HAP-1 (cell line): ENCODE measurements at regions not wholly inside any gene's neighbourhood (a gene's known extent, or its start where the extent isn't known, plus 50 kb on each side); places are given as distances from the start of the nearest gene placed in this dataset.
A peak's percentile ranks its signal among the peaks of the same experiment; 100 is the strongest.

Experiments used
- DNase-seq, 2 experiments: peaks; one replicate each; pipeline ENCODE4 v3.0.0-alpha.2; 2016 to 2020; ENCODE audit warnings: low spot score in 2 of 2
- H3K27me3 ChIP-seq: fragments of 250-450 bp; sonication (Bioruptor Pico); 2 replicates; pipeline ENCODE4 v1.5.1; 2020; ENCODE audit warnings: low read depth, mild to moderate bottlenecking, moderate library complexity
- H3K36me3 ChIP-seq: fragments of 250-450 bp; sonication (Bioruptor Pico); replicated peaks from 2 replicates; pipeline ENCODE4 v1.5.1; 2020; ENCODE audit warnings: mild to moderate bottlenecking
- H3K4me1 ChIP-seq: fragments of 250-450 bp; sonication (Bioruptor Pico); 2 replicates; pipeline ENCODE4 v1.5.1; 2020; ENCODE audit warnings: mild to moderate bottlenecking
- H3K4me3 ChIP-seq: fragments of 250-450 bp; sonication (Bioruptor Pico); 2 replicates; pipeline ENCODE4 v1.5.1; 2020; ENCODE audit warnings: mild to moderate bottlenecking, moderate library complexity
- H3K9me3 ChIP-seq: fragments of 250-450 bp; sonication (Bioruptor Pico); 2 replicates; pipeline ENCODE4 v1.5.1; 2020; ENCODE audit warnings: mild to moderate bottlenecking, moderate library complexity
- in situ Hi-C: fragments of 300-500 bp; cut with MboI; formaldehyde crosslinking; loops from 3 replicates; pipeline ENCODE4 v1.14.3; 2020; ENCODE audit warnings: low sequenced_read_pairs, inconsistent platforms, mixed read lengths

- peaks cover 9% of the 10 kb centered on the region for H3K9me3 ChIP-seq
- no peaks in the 10 kb centered on the region for H3K36me3 ChIP-seq
- H3K4me3 ChIP-seq = no peak overlapping the region
- peaks cover 7% of the 10 kb centered on the region for H3K4me1 ChIP-seq
- in situ Hi-C loops = no loop called here
- no peak for DNase-seq
- no peaks in the 10 kb centered on the region for H3K27me3 ChIP-seq
These were observed 1944.6 kb downstream of the EFNA5 start for GRCh38 chr5:105726093-105726492.

GRCh38 chr5:105708442-105708841 lies 1962.3 kb downstream of the EFNA5 start:
- Histone ChIP-seq H3K9me3 (no peaks in the 10 kb centered on the region), H3K27me3 (no peaks in the 10 kb centered on the region), H3K4me1 (no peaks in the 10 kb centered on the region), H3K4me3 (no peak overlapping the region), H3K36me3 (no peaks in the 10 kb centered on the region)
- no peak for DNase-seq
- in situ Hi-C loops = no loop called here

DNA sequence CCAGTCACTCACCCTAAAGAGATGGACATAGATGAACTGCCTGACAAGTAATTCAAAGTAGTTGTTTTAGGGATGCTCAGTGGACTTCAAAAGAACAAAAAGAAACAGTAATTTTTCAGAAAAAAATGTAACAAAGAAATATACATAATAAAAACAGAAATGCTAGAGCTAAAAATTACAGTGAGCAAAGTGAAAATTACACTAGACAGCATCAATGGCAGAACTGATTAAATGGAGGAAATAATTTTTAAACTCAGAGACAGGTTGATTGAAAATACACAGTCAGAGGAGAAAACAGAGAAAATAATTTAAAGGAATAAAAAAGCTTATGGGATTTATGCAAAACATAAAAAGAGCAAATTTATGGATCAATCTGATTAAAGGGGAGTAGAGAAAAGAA lies 1968.4 kb downstream of the EFNA5 start:
- H3K4me1 ChIP-seq = no peaks in the 10 kb centered on the region
- in situ Hi-C loops = no loop called here
- H3K9me3 ChIP-seq = no peaks in the 10 kb centered on the region
- H3K36me3 ChIP-seq = no peaks in the 10 kb centered on the region
- H3K4me3 ChIP-seq = no peak overlapping the region
- H3K27me3 ChIP-seq = no peaks in the 10 kb centered on the region
- DNase-seq = no peak

GRCh38 chr5:105696440-105696839 lies 1974.3 kb downstream of the EFNA5 start:
- no peak overlapping the region for H3K4me3 ChIP-seq
- H3K27me3 ChIP-seq = no peaks in the 10 kb centered on the region
- DNase-seq = no peak
- H3K9me3 ChIP-seq = no peaks in the 10 kb centered on the region
- H3K36me3 ChIP-seq = no peaks in the 10 kb centered on the region
- H3K4me1 ChIP-seq = no peaks in the 10 kb centered on the region
- in situ Hi-C loops = no loop called here

- no peak overlapping the region for H3K4me3 ChIP-seq
- H3K36me3 ChIP-seq = no peaks in the 10 kb centered on the region
- H3K4me1 ChIP-seq = no peaks in the 10 kb centered on the region
- no peak for DNase-seq
- H3K27me3 ChIP-seq = no peaks in the 10 kb centered on the region
- in situ Hi-C loops = no loop called here
- no peaks in the 10 kb centered on the region for H3K9me3 ChIP-seq
These were observed 1974.8 kb downstream of the EFNA5 start for GRCh38 chr5:105695941-105696340.

DNA sequence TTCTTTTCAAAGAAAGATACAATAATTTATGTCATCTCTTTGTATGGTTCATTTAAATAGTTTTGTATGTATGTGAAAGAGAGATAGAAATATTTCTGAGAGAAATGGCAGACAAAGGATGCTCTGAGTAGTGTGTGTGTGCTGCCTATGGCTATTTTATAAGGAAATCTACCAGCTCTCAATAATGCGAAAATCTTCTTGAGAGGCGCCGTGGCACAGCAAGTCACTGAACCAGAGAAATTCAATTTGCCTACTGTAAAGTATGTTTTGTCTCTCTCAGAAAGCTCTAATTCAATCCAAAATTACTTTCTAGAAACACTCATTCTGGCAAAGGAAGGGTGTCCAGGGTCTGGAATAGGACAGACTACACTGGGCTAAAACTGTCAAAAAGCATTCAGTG lies 1981.1 kb downstream of the EFNA5 start:
- H3K4me3 ChIP-seq = no peak overlapping the region
- H3K36me3 ChIP-seq = no peaks in the 10 kb centered on the region
- no peak for DNase-seq
- in situ Hi-C loops = no loop called here
- H3K9me3 ChIP-seq = no peaks in the 10 kb centered on the region
- H3K27me3 ChIP-seq = no peaks in the 10 kb centered on the region
- H3K4me1 ChIP-seq = peaks cover 7% of the 10 kb centered on the region

- no peak for DNase-seq
- Histone ChIP-seq H3K27me3 (no peaks in the 10 kb centered on the region), H3K4me1 (peaks cover 7% of the 10 kb centered on the region), H3K36me3 (no peaks in the 10 kb centered on the region), H3K4me3 (no peak overlapping the region), H3K9me3 (no peaks in the 10 kb centered on the region)
- in situ Hi-C loops = no loop called here
These were observed 1982.4 kb downstream of the EFNA5 start for GRCh38 chr5:105688227-105688792.

DNA sequence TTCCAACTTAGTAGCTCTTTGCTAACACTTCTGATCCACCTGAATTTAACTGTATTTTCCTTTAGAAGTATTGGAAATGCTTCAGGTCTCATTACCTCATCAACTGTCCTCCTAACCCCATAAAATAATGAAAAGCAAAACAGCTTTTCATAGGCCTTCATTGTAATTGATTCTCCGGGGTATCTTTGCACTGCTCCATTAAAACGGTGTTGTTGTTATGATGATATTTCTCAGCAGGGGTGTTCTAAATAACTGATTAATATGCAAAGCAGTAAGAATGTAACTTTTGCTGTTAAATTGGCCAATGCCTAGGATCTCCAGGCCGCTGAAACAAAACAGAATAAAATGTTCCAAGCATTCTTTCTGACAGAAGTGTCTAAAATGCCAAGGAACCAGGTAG lies 1983.2 kb downstream of the EFNA5 start:
- Histone ChIP-seq H3K4me1 (peaks cover 7% of the 10 kb centered on the region), H3K4me3 (no peak overlapping the region)
- in situ Hi-C loops = no loop called here

GRCh38 chr5:105685884-105686283 lies 1984.9 kb downstream of the EFNA5 start:
- Histone ChIP-seq H3K4me3 (no peak overlapping the region), H3K27me3 (no peaks in the 10 kb centered on the region), H3K9me3 (no peaks in the 10 kb centered on the region), H3K36me3 (no peaks in the 10 kb centered on the region), H3K4me1 (peaks cover 7% of the 10 kb centered on the region)
- DNase-seq = no peak
- in situ Hi-C loops = no loop called here

More for the DNA sequence above, 1983.2 kb downstream of the EFNA5 start:
- no peaks in the 10 kb centered on the region for H3K9me3 ChIP-seq
- H3K36me3 ChIP-seq = no peaks in the 10 kb centered on the region
- H3K27me3 ChIP-seq = no peaks in the 10 kb centered on the region
- DNase-seq = peak in 1 of 2 experiments; percentile 35

DNA sequence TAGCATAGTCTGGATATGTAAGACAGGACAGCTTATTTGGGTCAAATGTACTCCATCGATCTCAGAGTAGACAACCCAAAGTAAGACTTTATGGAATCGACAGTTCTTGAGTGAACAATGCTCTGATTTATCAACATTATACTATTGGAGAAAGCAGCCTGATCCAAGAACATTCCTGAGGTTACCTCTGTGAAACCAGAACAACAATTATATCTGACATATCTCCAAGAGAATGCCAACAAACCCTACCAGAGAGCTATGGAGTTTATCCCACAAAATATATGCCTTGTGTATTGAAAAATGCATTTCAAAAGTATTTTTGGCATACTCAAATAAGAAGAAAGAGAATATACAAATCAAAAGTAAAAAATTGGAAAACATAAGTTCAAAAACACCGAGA lies 1985.9 kb downstream of the EFNA5 start:
- Histone ChIP-seq H3K4me1 (peaks cover 7% of the 10 kb centered on the region), H3K27me3 (no peaks in the 10 kb centered on the region), H3K36me3 (no peaks in the 10 kb centered on the region), H3K4me3 (no peak overlapping the region), H3K9me3 (no peaks in the 10 kb centered on the region)
- in situ Hi-C loops = no loop called here
- no peak for DNase-seq

DNA sequence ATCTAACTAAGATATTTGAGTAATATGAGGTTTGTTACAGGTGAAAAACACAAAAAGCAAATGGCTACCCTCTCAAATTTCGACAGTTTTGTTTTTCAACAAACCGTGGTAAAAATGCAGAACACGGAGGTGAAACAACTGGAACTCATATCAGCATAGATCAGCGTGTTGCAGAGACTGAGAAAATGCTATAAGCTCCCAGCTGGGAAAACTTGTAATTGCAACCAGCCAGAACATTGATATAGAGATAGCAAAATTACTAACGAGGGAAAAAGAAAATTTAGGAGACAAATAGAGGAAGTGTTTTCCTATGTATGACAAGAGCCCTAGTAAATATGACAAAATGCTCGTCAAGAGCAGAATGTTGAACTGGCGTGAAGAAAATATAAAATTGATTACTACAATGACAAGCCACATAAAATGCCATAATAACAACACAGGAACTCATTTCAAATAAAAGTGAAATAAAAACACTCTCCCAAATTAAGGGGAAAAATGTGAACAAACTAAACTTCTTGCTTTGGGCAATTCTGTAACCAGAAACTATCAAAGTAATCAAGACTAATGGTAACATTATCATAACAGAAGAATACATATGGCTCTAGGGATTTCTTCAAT lies 1989.8 kb downstream of the EFNA5 start:
- Histone ChIP-seq H3K4me3 (no peak overlapping the region), H3K4me1 (peaks cover 4% of the 10 kb centered on the region), H3K36me3 (no peaks in the 10 kb centered on the region), H3K9me3 (no peaks in the 10 kb centered on the region), H3K27me3 (no peaks in the 10 kb centered on the region)
- no peak for DNase-seq
- in situ Hi-C loops = no loop called here

DNA sequence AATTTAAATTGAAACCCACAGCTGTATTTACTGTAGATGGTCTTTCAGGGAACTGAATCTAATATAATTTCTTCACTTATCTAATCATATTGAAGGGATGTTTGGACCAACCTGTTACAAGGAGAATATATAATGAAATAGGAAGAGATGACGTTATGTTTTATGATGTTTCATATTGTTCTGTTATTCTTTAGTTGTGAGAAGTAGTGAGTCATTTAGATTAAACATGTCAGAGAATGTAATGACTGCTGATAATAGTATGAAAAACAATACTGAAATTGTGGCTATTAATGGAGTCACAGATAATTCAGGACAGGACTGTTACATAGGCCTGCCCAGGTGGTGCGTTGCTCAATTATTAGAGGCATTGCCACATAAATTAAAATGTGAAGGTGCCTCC lies 1993.4 kb downstream of the EFNA5 start:
- Histone ChIP-seq H3K4me1 (peaks cover 4% of the 10 kb centered on the region), H3K36me3 (no peaks in the 10 kb centered on the region), H3K4me3 (no peak overlapping the region), H3K9me3 (no peaks in the 10 kb centered on the region), H3K27me3 (no peaks in the 10 kb centered on the region)
- DNase-seq = no peak
- in situ Hi-C loops = no loop called here

GRCh38 chr5:105670596-105670995 lies 2000.1 kb downstream of the EFNA5 start:
- no peaks in the 10 kb centered on the region for H3K9me3 ChIP-seq
- in situ Hi-C loops = no loop called here
- H3K27me3 ChIP-seq = no peaks in the 10 kb centered on the region
- H3K4me1 ChIP-seq = no peaks in the 10 kb centered on the region
- DNase-seq = no peak
- no peaks in the 10 kb centered on the region for H3K36me3 ChIP-seq
- no peak overlapping the region for H3K4me3 ChIP-seq

GRCh38 chr5:105663671-105664070 lies 2007.1 kb downstream of the EFNA5 start:
- in situ Hi-C loops = no loop called here

GRCh38 chr5:105659396-105659795 lies 2011.3 kb downstream of the EFNA5 start:
- no peaks in the 10 kb centered on the region for H3K9me3 ChIP-seq
- in situ Hi-C loops = no loop called here
- H3K4me1 ChIP-seq = no peaks in the 10 kb centered on the region
- no peak for DNase-seq
- no peaks in the 10 kb centered on the region for H3K36me3 ChIP-seq
- H3K4me3 ChIP-seq = no peak overlapping the region
- H3K27me3 ChIP-seq = no peaks in the 10 kb centered on the region

More at GRCh38 chr5:105663671-105664070, 2007.1 kb downstream of the EFNA5 start:
- H3K4me3 ChIP-seq = no peak overlapping the region
- no peaks in the 10 kb centered on the region for H3K27me3 ChIP-seq
- no peaks in the 10 kb centered on the region for H3K4me1 ChIP-seq
- H3K9me3 ChIP-seq = no peaks in the 10 kb centered on the region
- no peak for DNase-seq
- no peaks in the 10 kb centered on the region for H3K36me3 ChIP-seq
